DOHH2 (cell line): ENCODE measurements at regions not wholly inside any gene's neighbourhood (a gene's known extent, or its start where the extent isn't known, plus 50 kb on each side); places are given as distances from the start of the nearest gene placed in this dataset.

Source experiments
- H3F3A ChIP-seq: fragments of 200-600 bp; sonication (generic), shearing (Covaris generic); 2 replicates; pipeline ENCODE4 v1.6.0; 2016; ENCODE audit warnings: antibody characterized with exemption, mild to moderate bottlenecking; ENCODE audit not compliant: control insufficient read depth, insufficient read depth
- H3K27ac ChIP-seq: fragments of 200-600 bp; sonication (generic); 2 replicates; pipeline ENCODE4 v1.5.1; 2014; ENCODE audit warnings: low read depth, mild to moderate bottlenecking, low read length, moderate library complexity
- H3K27me3 ChIP-seq: fragments of 200-600 bp; sonication (generic); 2 replicates; pipeline ENCODE4 v1.6.1; 2014; ENCODE audit warnings: mild to moderate bottlenecking, low read length, mixed read lengths; ENCODE audit not compliant: control insufficient read depth
- H3K36me3 ChIP-seq: fragments of 200-600 bp; sonication (generic); 2 replicates; pipeline ENCODE4 v1.6.1; 2014; ENCODE audit warnings: mild to moderate bottlenecking, low read length, moderate library complexity, mixed read lengths; ENCODE audit not compliant: control insufficient read depth
- H3K4me1 ChIP-seq: fragments of 200-600 bp; sonication (generic); 2 replicates; pipeline ENCODE4 v1.6.1; 2014; ENCODE audit warnings: mild to moderate bottlenecking, low read length, mixed read lengths; ENCODE audit not compliant: control insufficient read depth
- H3K4me2 ChIP-seq: fragments of 200-600 bp; sonication (generic); 2 replicates; pipeline ENCODE4 v1.6.0; 2014; ENCODE audit warnings: mild to moderate bottlenecking, low read length, moderate library complexity
- H3K4me3 ChIP-seq: fragments of 200-600 bp; sonication (generic); 2 replicates; pipeline ENCODE4 v1.5.1; 2014; ENCODE audit warnings: mild to moderate bottlenecking, low read length, mixed read lengths
- H3K79me2 ChIP-seq: fragments of 200-600 bp; sonication (generic); 2 replicates; pipeline ENCODE4 v1.6.1; 2014; ENCODE audit warnings: mild to moderate bottlenecking, low read length, mixed read lengths; ENCODE audit not compliant: control insufficient read depth
- H3K9me2 ChIP-seq: fragments of 200-600 bp; sonication (generic); replicated peaks from 2 replicates; pipeline ENCODE4 v1.6.1; 2014; ENCODE audit warnings: mild to moderate bottlenecking, low read length, mixed read lengths; ENCODE audit not compliant: control insufficient read depth
- H3K9me3 ChIP-seq: fragments of 200-600 bp; sonication (generic); 2 replicates; pipeline ENCODE4 v1.6.1; 2014; ENCODE audit warnings: antibody characterized with exemption, low read length, mixed read lengths; ENCODE audit not compliant: control insufficient read depth, insufficient read depth
- H4K20me1 ChIP-seq: fragments of 200-600 bp; sonication (generic); 2 replicates; pipeline ENCODE4 v1.6.0; 2014; ENCODE audit warnings: low read depth, mild to moderate bottlenecking, antibody characterized with exemption, low read length, moderate library complexity; ENCODE audit not compliant: control insufficient read depth, insufficient read depth
- CTCF ChIP-seq: fragments of 200-600 bp; sonication (generic); IDR thresholded peaks from one replicate; pipeline ENCODE4 v1.5.1; 2014; ENCODE audit warnings: antibody characterized with exemption, mild to moderate bottlenecking, low read depth, low read length; ENCODE audit not compliant: poor library complexity, severe bottlenecking
- EZH2phosphoT487 ChIP-seq: fragments of 200-600 bp; sonication (generic); IDR thresholded peaks from 2 replicates; pipeline ENCODE4 v1.6.1; 2017; ENCODE audit warnings: borderline replicate concordance, mild to moderate bottlenecking, antibody characterized with exemption, low read length, moderate library complexity, mixed read lengths

GRCh38 chr11:86181379-86181778, 63.2 kb upstream of the EED start:
- Histone ChIP-seq H3K4me3 (no peak overlapping the region), H3K9me3 (no peaks in the 10 kb centered on the region), H3K4me1 (peaks cover 14% of the 10 kb centered on the region), H3K27ac (no peak overlapping the region), H3K27me3 (no peaks in the 10 kb centered on the region), H3K9me2 (no peaks in the 10 kb centered on the region; the same call in 1 of the 2 replicates), H3F3A (no peaks in the 10 kb centered on the region), H3K79me2 (no peaks in the 10 kb centered on the region), H3K4me2 (no peak overlapping the region), H4K20me1 (no peaks in the 10 kb centered on the region), H3K36me3 (no peaks in the 10 kb centered on the region)
- TF ChIP-seq EZH2phosphoT487 (no peak), CTCF (no peak)

DNA sequence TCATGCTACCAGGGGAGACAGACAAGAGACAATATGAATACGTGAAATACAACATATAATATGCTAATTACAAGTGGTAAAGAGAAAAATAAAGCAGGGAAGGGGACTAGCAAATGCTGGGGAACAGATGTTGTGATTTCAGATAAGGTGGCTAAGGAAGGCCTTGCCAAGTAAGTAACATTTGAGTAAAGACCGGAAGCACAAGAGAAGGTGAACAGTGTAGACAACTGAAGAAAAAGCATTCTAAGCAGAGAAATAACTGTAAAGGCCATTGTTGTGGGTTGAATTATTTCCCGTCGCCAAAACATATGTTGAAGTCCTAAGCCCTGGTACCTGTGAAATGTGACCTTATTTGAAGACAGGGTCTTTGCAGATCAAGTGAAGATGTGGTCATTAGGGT, 63.7 kb upstream of the EED start:
- Histone ChIP-seq H3K9me2 (no peaks in the 10 kb centered on the region; the same call in 1 of the 2 replicates), H3K4me3 (no peak overlapping the region), H3K27ac (no peak overlapping the region), H3K4me2 (no peak overlapping the region), H3K27me3 (no peaks in the 10 kb centered on the region), H3F3A (no peaks in the 10 kb centered on the region), H3K36me3 (no peaks in the 10 kb centered on the region), H4K20me1 (no peaks in the 10 kb centered on the region), H3K4me1 (peaks cover 14% of the 10 kb centered on the region), H3K9me3 (no peaks in the 10 kb centered on the region), H3K79me2 (no peaks in the 10 kb centered on the region)
- TF ChIP-seq CTCF, result no peak
- TF ChIP-seq EZH2phosphoT487, result no peak

DNA sequence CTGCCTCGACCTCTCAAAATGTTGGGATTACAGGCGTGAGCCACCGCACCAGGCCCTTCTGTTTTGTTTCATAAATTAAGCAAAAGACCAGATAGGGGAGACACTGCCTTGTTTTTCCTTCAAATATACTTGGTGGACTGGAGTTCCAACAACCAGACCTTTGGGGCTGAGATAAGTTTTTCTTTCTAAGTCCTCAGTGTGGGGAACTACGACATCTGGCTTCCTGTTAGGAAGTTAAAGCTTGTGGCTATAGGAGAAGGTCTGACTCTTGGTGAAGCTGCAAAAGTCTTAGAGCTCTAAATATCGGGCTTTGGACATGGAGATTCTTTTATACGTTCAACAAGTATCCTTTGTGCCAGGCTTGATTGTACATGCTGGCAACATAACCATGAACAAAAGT, 64.1 kb upstream of the EED start:
- no peak overlapping the region for H3K27ac ChIP-seq
- TF ChIP-seq CTCF, result no peak
- no peak for TF ChIP-seq EZH2phosphoT487
- H3K4me2 ChIP-seq, result no peak overlapping the region
- no peaks in the 10 kb centered on the region for H4K20me1 ChIP-seq
- H3K4me1 ChIP-seq, result peaks cover 14% of the 10 kb centered on the region
- no peaks in the 10 kb centered on the region for H3K9me2 ChIP-seq
- H3K9me3 ChIP-seq, result no peaks in the 10 kb centered on the region
- no peaks in the 10 kb centered on the region for H3K36me3 ChIP-seq
- H3F3A ChIP-seq, result no peaks in the 10 kb centered on the region
- no peaks in the 10 kb centered on the region for H3K79me2 ChIP-seq
- H3K27me3 ChIP-seq, result no peaks in the 10 kb centered on the region
- H3K4me3 ChIP-seq, result no peak overlapping the region

GRCh38 chr11:86179646-86180064, 64.9 kb upstream of the EED start:
- H3K9me2 ChIP-seq, result no peaks in the 10 kb centered on the region
- TF ChIP-seq EZH2phosphoT487, result no peak
- no peak for TF ChIP-seq CTCF
- no peak overlapping the region for H3K27ac ChIP-seq
- no peaks in the 10 kb centered on the region for H4K20me1 ChIP-seq
- H3K9me3 ChIP-seq, result no peaks in the 10 kb centered on the region
- no peak overlapping the region for H3K4me3 ChIP-seq
- H3K4me1 ChIP-seq, result peaks cover 14% of the 10 kb centered on the region
- H3K79me2 ChIP-seq, result no peaks in the 10 kb centered on the region
- H3K27me3 ChIP-seq, result no peaks in the 10 kb centered on the region
- no peak overlapping the region for H3K4me2 ChIP-seq
- H3K36me3 ChIP-seq, result no peaks in the 10 kb centered on the region
- H3F3A ChIP-seq, result no peaks in the 10 kb centered on the region
